ENCODE measurements at regions not wholly inside any gene's neighbourhood (a gene's known extent, or its start where the extent isn't known, plus 50 kb on each side); places are given as distances from the start of the nearest gene placed in this dataset.

GRCh38 chr10:118110750-118111149, 64.0 kb upstream of the RAB11FIP2 start:
- no peak for FAIRE-seq
- DNase-seq (ENCODE audit: low spot score in 2 of 2): no peak

GRCh38 chr10:118108194-118109026, 61.7 kb upstream of the RAB11FIP2 start:
- FAIRE-seq (no peak), DNase-seq (ENCODE audit: low spot score in 2 of 2) (no peak)

DNA sequence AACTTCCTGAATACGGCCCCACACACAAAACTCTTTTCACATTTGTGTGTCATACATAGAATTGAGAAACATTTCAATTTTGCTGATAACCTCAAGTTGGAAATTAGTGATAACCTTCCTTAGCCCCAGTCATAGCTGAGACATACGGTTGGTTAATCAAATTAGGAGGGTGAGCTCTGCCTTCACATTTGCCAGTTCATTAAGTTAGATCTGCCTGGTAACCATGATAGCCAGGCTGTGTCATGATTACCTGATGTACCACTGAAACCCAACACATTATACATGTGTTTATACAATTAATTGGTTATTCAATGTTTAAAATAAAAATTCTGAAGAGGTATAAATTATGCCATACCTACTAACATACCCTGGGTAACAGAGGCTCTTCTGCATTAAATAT, 60.8 kb upstream of the RAB11FIP2 start:
- FAIRE-seq (no peak), DNase-seq (ENCODE audit: low spot score in 2 of 2) (no peak)

DNA sequence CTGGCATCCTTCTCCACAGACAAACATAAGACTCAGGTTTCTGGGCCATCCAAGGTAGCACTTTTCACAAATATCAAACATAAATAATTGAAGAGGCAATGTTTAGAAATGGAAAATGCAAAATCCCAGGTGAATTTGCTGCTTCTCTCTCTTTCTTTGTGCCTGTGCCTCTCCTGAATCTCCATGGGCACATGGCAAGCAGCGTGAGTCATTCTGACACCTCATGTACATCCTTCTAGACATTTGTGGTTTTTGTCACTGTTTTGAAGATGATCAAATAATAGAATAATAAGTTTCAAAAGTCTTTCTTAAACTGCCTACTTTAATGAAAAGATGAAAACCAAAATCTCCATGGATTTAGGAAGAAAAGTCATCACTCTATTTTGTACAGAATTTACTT, 60.3 kb upstream of the RAB11FIP2 start:
- DNase-seq (ENCODE audit: low spot score in 2 of 2) (no peak), FAIRE-seq (no peak)

DNA sequence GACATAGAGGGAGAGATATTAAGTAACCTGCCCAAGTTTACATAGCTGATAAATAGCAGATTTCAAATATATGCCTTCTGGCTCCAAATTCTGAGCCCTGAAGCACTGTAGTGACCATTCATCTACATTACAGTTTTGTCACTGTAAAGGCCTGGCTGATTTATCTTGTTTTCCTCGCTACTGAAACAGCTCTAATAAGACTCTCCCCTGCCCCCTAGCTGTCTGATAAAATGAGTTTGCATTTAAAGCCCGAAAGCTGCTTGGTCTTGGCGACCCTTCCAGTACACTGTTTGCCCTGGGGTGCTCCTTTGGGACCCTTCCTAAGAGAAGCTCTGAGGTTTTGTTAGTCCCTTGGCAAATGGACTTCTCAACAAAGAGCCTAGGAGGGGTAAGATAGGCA, 59.7 kb upstream of the RAB11FIP2 start:
- no peak for DNase-seq (ENCODE audit: low spot score in 2 of 2)
- no peak for FAIRE-seq

DNA sequence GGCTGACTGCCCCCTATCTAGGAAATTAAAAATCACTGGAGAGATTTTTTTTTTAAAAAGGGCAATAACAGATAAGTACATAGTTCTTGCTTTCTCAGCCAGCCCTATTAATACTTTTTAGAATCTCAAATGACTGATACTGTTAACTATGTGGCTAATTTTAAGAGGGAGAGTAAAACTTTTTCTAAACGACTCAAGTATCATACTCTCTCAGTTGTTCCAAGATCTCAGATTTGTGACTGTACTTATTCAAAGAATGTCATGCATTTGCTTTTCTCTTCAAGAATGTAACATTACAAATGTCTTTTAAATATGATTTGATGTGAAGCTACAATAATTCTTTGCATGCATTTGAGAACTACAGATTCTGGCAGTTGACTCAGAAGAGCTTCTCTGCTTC, 55.4 kb upstream of the RAB11FIP2 start:
- DNase-seq (ENCODE audit: low spot score in 2 of 2): no peak
- no peak for FAIRE-seq

GRCh38 chr10:118101501-118101900, 54.8 kb upstream of the RAB11FIP2 start:
- DNase-seq (ENCODE audit: low spot score in 2 of 2) (no peak), FAIRE-seq (no peak)

Measured in frontal cortex (tissue), 3 donors.